Hematopoietic multipotent progenitor cell treated with erythropoietin and hydrocortisone succinate and interleukin-3 and kit ligand, for 8 days (in vitro differentiated cells): ENCODE measurements at regions not wholly inside any gene's neighbourhood (a gene's known extent, or its start where the extent isn't known, plus 50 kb on each side); places are given as distances from the start of the nearest gene placed in this dataset.
"Not testable (repeated sequence)": the region's sequence is repeated elsewhere in the genome, so short reads cannot be mapped to it uniquely, and the experiment has no call there.

Experiments
- DNase-seq: peaks from one replicate; pipeline ENCODE4 v3.0.0-alpha.2; 2015

DNA sequence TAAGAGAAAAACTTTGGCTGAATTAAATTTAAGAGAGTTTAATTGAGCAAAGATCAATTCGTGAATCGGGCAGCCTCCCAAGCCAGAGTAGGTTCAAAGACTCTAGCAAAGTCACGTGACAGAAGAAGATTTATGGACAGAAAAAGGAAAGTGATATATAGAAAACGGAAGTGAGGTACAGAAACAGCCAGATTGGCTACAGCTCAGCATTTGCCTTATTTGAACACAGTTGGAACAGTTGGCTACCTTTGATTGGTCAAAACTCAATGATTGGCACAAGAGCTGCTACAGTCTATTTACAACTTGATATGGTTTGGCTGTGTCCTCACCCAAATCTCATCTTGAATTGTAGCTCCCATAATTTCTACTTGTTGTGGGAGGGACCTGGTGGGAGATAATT is 102.6 kb downstream of the PLG start:
- no peak for DNase-seq

DNA sequence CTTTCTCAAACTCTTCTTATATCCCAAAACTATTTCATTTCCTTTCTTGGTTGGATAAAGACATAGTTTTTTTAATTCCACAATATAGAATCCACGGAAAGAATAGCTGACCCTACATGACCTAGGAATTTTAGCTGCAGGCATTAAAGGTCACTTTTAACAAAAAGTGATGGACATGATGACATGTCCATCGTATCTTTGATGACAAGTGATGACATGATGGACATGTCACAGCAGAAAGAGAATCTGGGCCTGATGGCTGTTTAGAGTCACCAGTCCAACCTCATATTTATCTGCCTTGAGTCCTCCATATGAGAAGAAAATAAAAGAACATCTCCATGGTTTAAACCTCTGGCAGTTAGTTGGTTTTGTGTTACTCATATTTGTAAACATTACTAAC is 106.2 kb downstream of the PLG start:
- DNase-seq, result no peak

DNA sequence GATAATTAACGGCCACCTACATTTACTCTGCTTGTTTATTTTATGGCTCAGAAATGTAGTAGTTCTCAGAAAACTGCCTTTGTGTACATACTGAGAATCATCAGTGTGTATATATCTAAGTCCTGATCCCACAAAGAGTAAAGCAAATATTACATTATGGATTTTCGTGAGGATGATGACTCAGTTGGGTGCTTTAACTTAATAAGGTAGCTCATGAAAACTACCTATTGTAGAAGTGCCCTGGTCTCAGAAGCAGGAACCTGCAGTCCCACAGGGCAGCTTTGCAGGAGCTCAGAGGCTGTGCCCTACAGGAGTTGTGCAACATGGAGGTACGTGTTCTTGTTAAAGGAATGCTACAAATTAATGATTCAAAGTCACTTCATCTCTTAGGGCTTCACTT is 108.2 kb downstream of the PLG start:
- no peak for DNase-seq

DNA sequence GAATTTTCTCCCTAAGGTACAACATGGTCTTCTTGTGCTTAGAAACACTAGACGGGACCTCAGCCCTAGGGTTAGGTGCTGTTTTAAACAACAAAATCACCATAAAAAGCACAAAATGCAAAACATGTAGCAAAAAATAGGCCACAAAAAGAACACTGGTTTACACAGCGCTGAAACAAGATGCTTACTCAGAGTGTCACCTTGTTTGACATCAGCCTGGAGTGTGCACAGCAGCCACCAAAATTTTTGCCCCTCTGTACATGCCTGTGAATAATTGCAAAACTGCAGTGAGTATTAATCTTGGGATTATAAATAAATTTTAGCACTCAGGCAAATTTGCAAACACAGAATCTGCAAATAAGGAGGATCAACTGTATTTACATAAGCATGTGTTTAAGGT is 110.1 kb downstream of the PLG start:
- DNase-seq, result no peak

DNA sequence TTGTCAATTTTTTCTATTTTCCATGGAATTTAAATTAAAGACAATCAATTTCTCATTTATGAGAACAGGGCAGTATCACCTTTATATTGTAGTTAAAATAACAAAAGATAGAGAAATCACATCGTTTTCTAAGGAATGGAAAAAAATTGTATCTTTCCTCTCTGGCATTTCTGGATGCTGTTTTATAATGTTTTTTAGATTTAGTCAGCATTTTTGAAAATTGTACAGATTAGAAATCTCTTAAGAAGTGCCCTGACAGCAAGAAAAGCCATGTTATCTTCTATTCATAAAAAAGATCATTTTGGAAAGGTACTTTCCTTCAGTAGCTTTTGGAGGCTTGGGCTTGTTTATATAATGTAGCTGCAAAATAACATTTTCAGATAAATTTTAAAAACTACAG is 116.9 kb downstream of the PLG start:
- DNase-seq, result no peak

DNA sequence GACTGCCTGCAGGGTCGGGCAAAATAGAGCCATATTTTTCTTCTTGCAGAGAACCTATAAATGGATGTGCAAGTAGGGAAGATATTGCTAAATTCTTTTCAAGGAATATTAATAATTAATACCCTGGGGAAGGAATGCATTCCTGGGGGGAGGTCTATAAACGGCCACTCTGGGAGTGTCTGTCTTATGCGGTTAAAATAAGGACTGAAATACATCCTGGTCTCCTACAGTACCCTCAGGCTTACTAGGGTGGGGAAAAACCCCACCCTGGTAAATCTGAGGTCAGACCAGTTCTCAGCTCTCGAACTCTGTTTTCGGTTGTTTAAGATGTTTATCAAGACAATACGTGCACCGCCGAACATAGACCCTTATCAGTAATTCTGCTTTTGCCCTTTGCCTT is 118.6 kb downstream of the PLG start:
- not testable (repeated sequence) for DNase-seq

DNA sequence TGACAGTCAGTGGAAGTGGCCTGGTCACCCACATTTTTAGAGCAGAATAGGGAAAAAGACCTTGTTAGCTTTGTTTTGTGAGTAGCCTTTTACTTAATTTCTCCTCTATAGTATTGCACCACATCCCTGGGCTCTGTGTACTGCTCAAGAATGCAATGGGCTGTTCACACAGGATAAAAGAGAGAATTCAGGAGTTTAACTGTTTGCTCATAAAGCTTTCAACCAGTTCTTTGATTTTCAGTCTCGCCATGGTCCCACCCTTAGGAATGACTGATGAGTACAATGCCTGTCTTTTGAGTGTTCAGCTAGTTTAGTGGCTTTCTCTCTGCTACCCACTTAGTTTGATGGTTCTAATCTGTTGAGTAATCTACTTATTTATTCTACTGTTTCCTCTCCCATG is 129.7 kb downstream of the PLG start:
- no peak for DNase-seq

DNA sequence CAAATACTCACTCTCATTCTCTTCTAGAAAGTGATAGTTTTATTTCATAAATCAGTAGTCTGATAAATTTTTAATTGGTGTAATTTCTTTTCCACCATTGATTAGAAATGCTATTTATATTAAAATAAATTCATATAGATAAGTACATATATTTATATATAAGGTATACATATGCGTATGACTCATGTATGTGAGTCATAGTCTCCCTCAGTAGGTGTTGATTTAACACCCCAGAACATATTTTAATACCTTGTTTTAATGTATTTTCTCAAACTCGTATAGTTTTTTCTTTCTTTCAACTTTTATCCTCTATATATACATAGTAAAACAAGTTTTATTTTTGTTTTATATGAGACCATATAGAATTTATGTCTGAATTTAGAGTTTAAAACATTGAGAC is 130.4 kb downstream of the PLG start:
- no peak for DNase-seq

DNA sequence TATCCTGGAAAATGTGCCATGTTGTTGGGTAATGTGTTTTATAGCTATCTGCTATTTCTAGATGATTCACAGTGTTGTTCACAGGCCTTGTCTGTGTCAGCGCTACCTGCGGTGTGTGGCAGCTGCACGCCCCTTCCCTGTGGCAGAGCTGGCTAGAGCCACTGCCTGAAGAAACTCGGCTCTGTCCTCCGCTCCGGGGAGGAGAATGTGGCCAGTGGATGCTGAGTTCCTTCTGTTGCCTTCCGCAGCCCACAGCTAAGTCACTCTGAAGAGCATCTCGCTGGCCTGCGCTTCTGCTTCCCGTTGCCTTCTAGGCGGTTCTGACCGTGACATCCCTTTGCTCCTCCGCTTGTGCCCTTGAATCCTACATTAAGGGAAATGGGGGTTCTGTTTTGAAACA is 135.1 kb downstream of the PLG start:
- no peak for DNase-seq

DNA sequence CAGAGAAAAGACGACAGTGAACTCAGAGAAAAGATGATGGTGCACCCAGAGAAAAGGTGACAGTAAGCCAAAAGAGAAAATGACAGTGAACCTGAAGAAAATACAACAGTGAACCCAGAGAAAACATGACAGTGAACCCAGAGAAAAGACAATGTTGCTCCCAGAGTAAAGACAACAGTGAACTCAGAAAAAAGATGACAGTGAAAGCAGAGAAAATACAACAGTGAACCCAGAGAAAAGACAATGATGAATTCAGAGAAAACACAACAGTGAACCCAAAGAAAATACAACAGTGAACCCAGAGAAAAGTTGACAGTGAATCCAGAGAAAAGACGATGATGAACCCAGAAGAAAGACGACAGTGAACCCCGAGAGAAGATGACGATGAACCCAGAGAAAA is 140.5 kb upstream of the MAP3K4 start:
- DNase-seq, result no peak

DNA sequence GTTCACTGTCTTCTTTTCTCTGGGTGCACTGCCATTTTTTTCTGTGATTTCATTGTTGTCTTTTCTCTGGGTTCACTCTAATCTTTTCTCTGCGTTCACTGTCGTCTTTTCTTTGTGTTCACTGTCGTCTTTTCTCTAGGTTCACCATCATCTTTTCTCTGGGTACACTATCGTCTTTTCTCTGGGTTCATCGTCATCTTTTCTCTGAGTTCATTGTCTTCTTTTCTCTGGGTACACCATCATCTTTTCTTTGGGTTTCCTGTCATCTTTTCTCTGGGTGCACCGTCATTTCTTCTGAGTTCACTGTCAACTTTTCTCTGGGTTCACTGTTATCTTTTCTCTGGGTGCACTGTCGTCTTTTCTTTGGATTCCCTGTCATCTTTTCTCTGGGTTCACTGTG is 137.6 kb upstream of the MAP3K4 start:
- no peak for DNase-seq

DNA sequence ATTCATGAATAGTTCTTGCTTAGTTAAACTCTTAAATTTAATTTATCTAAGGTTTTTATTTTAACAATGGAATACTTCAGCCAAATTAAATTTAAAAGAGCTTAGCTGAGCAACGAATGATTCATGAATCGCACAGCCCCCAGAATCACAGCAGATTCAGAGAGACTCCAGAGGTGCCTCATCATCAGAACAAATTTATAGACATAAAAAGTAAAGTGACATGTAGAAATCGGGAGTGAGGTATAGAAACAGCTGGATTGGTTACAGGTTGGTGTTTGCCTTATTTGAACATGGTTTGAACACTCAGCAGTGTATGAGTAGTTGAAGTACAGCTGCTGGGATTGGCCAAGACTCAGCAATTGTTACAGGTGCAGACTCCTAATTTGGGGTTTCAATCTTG is 132.7 kb upstream of the MAP3K4 start:
- DNase-seq, result no peak

DNA sequence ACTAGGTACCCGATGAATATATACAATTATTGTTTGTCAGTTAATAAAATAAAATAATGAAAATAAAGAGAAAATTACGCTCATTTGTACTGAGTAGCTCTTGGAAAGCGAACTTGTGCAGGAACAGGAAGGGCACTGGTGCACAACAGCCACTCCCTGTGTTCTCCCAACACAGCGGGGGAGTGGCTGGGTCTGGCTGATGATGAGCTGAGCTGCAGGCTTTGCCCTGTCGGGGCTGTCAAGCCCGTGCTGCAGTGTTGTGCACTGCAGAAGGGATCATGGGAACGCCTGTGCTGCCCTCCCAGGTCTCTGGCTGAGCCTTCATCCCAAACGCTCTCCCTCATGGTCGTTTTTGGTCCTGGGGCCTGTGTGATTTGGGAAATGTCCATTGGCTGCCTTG is 131.7 kb upstream of the MAP3K4 start:
- DNase-seq, result no peak

DNA sequence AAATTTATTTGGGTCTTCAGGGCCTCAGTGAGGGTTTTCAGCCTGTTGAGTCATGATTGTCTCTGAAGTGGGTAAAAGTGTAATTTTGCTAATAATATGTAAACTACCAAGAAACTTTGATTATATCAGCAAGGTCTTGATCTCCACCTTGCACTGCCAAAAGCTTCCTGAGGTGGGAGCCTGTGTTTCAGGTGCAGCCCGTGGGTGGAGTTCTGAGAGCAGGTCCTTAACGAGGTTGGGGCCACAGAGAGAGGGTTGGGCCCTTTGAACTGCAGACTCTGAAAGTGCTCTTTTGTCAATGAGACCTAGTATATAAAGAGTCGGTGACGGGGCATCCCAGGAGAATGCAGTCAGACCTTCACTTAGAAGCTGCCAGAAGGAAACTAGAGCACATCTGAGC is 129.7 kb upstream of the MAP3K4 start:
- no peak for DNase-seq

DNA sequence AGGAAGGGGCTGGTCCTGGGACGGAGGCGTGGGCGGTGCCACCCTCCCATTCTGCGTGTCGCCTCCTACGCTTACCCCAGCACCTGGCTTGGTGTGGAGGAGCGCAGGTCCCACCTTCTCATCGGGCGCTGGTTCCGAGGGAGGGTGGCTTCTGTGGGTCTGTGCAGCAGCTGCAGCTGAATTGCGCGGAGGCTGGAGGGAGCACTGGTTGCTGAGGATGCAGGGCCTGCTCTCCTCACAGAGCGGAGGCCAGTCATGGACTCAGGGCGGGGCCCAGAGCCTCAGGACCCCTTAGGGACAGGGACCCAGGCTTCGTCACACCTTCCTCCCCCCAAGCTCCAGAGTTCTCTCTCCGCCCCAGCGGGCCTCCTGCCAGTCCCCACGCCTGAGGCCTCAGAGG is 127.8 kb upstream of the MAP3K4 start:
- no peak for DNase-seq

DNA sequence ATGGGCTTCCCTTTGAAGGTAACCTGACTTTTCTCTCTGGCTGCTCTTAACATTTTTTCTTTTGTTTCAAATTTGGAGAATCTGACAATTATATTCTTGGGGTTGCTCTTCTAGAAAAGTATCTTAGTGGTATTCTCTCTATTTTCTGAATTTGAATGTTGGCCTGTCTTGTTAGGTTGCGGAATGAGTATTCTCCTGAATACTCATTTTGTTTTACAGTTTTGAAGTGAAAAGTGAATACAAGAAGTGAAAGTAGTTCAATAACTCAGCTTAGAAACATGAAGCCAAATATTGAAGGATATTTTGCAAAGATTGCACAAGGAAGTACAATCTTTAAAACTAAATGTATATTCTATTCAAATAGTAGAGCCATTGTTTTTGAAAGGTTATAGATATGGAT is 120.2 kb upstream of the MAP3K4 start:
- no peak for DNase-seq

DNA sequence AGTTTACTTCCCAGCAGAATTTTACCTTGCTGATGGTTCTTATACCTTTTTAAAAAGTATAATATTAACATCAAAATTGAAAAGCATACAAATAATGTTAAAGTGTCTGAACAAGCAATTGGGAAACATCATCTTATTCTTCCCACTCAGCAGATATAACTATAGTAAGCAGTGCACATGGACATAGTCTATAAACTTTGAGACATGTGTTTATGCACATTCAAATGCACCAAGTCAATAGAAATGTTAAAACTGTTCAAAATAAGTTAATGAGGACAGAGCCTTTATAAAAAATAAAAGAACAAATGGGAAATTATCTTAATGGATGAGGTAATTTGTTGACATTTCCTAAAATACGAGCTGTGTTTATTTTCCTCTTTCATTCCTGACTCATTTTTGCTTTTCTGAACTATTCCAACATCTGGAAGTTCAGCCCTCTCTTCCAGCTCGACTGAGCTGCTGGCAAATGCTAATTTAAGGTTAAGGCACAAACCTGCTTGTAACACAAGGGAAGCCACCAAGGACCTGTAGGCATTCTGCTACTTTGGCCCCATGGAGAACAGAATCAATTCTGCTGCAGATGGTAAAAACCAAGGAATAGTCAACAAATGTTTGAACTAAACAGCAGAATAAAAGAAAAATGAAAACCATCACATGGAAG is 110.3 kb upstream of the MAP3K4 start:
- no peak for DNase-seq

DNA sequence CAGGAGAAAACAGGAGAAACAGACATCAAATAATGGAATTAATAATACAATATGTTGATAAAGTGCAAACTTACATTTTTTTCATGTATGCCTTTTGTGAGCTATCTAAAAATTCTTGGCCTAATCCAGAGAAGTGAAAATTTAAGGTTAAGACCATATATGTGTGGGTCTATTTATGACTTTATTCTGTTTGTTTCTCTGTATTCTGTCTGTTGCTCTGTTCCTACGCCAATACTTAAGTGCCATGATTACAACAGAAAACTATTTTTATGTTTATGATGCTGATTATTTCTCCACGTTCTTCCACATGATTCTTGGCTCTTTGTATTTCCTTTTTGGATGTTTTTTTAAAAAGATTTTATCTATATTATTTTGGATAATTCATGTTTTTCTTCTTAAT is 109.6 kb upstream of the MAP3K4 start:
- no peak for DNase-seq

DNA sequence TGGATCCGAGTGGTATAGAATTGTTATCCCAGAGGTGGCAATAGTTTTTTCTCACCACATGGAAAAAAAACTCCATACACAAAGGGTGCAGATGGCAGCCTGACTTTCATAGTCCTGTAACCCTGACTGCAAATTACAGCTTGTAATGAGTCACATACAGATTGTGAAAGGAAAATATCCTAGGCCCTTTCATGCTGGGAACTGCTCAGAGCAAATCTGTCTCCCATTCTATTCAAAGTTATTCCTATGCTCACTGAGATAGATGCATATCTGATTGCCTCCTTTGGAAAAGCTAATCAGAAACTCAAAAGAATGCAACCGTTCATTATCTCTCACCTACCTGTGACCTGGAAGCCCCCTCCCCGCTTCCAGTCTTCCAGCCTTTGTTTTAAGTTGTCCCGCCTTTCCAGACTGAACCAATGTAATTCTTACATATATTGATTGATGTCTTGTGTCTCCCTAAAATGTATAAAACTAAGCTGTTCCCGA is 108.7 kb upstream of the MAP3K4 start:
- DNase-seq, result no peak

DNA sequence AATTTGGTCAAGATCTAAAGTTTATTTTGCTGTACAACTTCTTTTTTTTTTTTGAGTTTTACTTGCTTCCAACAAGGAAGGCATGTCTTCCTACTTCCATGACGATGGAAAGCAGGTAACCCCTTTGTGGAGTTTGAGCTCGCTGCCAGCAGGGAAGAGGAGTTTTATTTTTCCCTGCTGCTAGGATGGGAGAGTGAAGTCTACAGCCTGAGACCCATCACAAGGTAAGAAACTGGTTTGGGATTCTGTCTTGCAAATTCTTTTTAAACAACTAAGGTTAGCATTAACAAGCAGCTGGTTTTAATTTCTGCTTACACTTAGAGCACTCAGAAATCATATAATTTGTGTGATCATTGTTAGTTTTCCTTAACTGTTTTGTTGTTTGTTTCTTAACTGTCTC is 108.0 kb upstream of the MAP3K4 start:
- DNase-seq, result no peak

DNA sequence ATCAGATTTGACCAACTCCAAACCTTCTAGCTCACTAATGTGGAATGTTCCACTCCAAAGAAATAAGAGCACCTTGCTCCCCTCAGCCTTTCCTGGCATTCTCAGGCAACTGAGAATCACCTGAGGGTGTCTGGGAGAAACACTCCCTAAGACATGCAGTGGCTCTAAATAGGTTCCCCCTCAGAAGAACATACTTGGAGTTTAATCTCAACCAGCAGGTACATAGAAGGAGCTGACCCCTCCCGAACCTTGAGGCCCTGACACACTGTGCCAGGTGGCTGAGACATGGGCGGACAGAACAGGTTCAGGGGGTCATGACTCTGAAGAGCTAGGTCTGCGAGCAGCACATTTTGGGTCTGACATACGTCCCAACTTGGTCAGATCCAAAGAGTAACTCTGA is 107.6 kb upstream of the MAP3K4 start:
- DNase-seq, result no peak

DNA sequence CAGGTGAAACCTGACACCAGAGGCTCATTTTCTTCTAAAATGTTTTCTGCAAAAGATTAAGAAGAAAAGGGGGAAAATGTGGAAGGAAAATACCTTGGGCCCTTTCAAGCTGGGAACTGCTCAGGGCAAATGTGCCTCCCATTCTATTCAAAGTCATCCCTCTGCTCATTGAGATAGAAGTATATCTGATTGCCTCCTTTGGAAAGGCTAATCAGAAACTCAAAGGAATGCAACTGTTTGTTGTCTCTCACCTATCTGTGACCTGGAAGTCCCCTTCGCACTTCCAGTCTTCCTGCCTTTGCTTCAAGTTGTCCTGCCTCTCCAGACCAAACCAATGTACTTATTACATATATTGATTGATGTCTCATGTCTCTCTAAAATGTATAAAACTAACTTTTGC is 102.4 kb upstream of the MAP3K4 start:
- DNase-seq, result not testable (repeated sequence)

DNA sequence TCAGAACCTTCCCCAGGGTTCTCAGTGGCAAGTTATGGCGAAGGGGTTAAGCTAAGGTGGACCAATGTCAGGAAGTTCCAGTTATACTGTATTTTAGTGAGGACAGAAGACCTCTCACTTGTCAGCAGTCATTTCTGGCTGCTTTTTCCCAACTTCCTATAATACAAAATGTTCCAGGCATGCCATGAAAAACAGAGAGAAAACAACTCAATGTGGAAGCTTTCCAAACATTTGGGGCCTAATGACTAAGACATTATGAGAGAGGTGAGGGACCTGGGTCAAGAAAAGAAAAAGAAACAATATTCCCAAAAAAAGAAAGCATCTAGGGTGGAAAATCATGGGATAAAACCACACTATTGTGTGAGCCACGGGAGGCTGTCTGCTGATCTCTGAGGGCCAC is 99.9 kb upstream of the MAP3K4 start:
- no peak for DNase-seq

DNA sequence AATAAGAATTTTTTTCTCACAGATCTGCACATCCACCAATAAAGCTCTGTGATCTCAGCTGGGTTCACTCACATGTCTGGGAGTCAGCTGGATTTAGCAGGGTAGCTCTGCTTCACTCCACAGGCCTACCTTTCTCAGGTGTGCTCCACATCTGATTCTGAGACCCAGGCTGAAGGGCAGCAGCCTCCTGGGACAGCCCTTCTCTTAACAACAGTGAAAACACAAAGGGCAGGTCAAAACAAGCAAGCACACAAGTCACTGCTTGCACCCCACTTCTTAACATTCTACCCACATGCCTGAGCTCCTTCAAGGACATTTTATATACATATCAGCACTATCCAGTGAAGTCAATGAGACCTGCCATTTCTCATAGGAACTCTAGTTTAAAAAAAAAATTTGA is 96.0 kb upstream of the MAP3K4 start:
- DNase-seq, result no peak

DNA sequence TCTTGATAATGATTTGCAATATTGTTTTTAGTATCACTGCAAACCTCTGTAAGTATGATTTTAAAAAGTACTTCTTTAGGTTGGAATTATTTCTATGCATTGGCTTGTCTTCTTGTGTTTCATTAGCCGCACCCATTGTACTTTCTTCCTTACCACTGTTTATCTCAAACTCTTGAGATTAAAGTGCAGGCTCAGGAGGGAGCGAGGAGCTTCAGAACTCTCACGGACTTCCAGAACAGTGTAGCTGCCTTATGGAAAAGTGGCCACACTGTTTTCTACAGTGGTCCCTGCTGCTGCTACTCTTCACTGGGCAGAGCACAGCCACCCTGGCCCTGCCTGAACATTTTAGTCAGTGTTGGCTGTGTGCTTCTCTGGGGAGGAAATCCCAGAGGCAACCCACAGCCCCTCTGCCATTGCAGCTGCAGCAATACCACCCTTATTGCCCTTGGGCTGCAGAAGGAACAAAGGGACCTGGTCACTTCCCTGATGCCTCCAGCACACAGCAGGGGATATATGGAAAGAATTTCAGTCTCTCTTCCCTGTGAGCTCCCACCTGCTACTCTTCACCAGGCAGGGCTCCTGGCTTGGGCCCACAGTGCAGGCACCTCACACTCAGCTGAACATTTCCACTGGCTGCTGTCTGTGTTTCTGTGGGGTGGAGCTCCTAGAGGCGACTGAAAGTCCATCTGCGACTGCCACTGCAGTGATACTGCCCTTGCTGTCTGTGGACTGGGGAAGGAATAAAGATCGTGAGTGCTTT is 91.7 kb upstream of the MAP3K4 start:
- DNase-seq, result no peak
